ENCODE measurements at regions not wholly inside any gene's neighbourhood (a gene's known extent, or its start where the extent isn't known, plus 50 kb on each side); places are given as distances from the start of the nearest gene placed in this dataset.

DNA sequence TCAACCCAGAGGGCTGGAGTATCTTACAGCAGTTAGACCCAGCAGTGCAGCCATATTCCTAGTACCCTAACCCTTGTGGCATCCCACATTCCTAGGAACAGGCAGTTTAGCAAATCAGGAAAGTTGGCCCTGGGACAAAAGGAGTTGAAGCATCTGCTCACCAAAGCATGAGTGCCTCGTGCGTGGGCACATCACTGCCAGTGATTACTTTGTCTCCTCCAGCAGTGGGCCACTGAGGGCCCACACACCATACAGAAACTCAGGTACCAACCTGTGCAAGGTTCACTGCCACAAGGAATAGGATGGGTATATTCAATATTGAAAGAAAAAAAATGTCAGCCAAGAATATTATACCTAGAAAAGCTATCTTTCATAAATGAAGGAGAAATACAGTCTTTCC is 227.5 kb upstream of the CNTN5 start:
- DNase-seq, result no peak

DNA sequence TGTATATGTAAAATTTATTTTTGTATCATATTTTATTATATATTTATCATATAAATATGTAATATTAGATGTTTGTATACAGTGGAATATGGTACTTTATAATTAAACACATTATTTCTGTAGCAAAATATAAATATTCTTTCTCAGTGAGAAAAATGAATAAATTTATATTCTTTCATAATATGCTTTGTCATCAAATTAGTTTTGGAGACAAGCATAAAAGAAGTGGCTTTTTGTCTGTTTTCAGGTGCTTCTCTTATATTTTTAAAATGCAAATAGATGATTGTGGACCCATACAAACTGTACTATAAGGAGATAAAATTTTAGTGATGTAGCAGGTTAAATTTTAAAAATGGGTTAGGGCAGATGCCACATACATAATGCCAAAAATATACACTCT is 222.4 kb upstream of the CNTN5 start:
- no peak for DNase-seq

DNA sequence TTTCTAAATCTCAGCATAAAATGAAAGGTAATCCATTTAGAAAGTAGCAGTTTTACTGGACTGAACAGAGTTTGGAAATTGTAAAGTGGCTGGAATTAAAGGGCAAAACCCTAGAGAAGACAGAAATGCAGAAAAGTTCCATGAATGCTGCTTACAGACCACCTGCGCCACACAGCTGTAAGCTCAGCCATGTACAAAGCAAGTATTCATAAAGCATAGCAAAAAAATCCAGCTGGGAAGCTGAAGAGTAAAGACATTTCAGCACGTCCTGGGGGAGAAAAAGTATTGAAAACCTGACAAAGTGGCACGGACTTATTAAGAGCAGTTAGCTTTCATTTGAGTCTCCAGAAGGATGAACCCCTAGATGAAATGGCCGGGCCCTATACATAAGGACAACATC is 220.1 kb upstream of the CNTN5 start:
- no peak for DNase-seq

DNA sequence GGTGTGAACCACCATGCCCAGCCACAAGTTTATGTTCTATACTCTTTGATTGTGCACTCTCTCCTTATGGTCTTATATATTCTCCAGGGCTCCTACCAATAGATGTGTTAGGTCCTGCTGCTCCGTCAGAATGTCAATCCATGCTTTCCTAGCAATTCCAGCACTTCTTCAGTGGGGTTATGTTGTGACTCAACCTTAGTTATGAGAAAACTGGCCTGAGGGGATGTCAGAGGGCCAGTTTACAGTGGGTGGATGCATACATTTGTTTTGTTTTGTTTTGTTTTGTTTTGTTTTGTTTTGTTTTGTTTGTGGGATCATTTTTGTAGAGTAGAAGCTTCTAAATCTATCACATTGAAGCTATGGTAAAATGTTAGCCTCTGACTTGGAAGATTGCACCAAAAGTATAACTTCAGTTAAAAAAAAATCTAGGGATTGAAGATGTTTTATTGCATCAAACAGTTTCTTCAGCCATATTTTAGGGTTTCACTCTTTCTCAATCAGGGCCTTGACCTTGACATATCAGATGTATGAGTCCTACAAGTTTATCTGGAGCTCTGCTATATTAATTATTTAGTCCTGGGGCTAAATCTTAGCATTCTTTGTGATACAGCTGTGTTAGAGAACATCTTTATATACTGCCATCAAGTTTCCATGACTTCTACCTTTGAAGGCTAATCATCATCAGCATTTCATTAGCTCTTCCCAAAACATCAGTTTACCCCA is 191.6 kb upstream of the CNTN5 start:
- no peak for DNase-seq

DNA sequence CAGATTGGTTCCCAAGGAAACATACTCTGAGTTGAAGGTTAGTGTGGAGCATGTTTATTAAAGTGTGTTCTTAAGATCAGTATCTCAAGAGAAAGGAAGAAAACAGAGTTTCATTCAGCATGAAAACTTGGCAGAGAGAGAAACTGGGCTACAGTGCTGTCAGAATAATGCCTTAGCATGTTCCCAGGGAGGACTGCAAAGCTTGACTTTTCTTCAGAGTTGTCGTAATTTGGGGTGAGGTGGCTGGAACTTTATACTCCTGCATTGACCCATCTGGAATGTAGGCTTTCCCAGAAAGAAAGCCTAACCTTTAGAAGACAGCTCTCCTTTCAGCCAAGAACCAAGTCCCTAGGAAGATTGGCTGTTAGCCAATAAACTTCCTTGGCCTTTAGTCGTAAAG is 190.8 kb upstream of the CNTN5 start:
- DNase-seq, result no peak

DNA sequence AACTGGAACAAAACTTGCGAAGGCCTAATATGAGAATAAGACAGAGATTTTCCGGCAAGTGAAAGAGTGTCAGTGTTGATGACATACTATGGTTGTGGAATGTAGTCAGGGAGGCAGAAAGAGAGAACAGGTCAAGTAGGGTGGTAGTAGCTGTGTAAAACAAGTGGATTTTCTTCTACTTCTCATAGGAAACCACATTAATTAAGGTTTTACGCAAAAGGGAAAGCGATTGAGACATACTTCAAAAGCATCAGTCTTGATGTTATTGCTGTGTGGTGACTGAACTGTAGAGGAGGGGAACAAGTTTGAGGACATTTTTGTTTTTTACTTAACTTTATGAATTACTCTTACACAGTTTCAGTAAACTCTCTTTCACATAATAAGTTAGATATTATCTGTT is 186.0 kb upstream of the CNTN5 start:
- no peak for DNase-seq

DNA sequence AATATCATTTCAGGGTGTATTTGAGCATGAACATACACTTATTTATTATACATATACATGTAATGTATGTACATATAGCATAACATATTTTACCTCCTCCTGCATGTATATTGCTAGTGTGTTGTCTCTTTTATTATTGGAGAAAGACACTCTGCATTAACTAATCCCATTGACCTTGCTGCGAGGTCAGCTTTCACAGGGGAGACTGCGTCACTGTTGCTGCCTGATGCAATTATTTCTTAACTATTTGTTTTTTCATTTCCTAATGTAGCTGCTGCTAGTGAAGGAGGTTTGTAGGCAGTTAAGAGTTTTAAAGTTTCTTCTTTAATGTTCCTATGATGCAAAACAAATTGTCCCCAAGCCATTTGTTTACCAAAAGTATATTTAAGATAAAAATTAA is 185.4 kb upstream of the CNTN5 start:
- no peak for DNase-seq

DNA sequence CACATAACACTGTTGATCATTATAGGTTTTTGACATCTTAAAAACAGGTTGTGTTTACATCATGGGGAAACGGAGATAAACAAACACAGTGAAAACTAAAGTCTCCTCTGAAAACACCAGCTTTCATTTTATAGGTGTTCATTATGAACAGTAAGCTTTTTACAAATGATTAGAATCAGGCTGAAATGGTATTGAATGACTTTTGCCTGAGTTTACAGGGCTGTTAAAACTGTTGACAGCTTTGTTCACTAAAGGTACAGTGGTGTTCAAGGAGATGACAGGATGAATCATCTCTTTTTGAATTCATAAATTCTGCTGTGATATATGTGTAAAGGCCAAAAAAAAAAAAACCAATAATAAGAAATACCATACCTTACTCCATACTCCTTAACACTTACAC is 184.6 kb upstream of the CNTN5 start:
- DNase-seq, result no peak

DNA sequence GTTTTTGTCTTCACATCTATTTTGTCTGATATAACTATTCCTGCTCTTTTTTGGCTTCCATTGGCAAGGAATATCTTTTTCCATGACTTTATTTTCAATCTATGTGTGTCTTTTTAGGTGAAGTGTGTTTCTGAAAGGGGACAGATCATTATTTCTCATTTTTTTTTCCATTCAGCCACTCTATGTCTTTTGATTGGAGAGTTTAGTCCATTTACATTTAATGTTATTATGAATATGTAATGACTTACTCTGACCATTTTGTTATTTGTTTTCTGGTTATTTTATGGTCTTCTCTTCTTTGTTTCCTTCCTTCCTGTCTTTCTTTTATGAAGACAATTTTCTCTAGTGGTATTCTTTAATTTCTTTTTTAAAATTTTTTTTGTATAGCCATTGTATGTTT is 178.6 kb upstream of the CNTN5 start:
- no peak for DNase-seq

DNA sequence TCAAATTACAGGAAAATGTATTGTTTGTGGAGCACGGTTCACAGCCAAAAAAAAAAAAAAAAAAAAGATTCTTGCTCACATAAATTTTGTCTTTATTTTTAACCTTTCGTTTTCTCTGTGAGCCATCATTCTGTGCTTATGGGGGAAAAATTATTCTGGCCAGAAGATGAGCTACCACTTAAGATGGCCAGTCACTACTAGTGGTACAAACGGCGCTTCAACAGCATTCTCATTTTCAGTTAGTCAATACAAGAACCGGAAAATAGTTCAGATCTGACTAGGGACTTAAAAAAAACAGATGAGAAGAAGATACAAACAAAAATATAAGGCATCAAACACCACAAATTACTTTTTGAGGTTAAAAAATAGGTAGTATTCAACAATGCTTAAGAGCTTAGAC is 158.6 kb upstream of the CNTN5 start:
- no peak for DNase-seq

DNA sequence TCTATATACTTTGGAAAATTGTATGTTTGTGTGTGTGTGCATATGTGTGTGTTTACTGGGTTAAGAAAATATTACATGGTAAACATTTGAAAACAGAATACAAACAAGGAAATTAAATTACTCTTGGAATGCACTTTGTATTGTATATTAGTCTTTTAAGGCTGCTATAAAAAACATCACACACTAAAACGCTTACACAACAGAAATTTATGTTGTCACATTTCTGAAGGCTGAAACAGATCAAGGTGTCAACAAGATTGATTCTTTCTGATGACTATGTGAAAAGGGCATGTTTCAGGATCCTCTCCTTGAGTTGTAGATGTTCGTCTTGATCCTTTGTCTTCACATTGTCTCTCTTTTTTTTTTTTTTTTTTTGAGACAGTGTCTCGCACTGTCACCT is 149.1 kb upstream of the CNTN5 start:
- no peak for DNase-seq

DNA sequence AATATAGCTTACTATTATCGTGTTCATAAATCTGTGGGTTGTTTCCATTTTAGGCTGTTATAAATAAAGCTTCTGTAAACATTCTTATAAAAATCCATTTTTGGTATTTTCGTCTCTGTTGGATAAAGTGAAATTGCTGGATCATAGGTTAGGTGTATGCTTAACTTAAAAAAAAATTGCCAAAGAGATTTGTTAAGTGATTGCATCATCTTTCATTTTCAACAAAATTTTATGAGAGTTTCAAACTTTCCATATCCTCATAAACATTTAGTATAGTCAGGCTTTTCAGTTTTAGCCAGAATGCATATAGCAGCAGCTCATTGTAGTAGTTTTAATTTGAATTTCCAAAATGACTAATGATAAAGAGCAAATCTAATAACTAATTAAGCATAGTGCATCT is 146.7 kb upstream of the CNTN5 start:
- no peak for DNase-seq

DNA sequence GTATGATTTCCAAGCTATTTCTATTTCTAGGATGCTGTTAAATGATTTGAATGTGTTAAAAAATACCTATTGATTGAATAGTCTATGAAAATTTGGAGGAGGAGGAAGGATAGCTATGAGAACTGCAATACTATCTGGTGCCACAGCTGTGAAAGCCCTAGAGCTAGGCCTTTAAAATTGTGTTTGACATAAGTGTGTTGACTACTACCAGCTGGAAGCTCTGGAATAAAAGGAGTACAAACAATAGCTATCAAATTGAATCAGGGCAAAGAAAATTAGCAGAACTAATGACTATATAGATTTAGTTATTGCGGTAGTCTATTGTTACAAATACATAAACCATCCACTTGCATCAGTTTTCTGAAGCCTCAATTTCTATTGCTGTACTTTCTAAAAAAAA is 124.8 kb upstream of the CNTN5 start:
- no peak for DNase-seq

DNA sequence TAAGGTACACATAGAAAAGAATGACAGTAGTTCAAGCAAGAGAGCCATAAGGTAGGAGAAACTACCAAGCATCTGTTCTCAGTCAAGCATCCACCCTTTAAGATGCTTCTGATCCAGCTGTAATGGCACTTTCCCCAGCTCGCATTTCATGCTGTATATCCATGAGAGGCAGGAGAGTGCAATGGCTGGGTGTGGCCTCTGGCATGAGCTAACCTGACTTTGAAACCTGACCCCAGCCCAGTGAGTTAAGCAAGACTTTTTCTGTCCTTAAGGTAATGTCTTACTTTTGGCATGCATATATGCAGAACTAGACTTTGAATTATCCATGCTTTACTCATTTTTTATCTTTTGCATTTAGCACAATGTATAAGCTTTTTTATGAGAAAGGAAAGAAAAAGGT is 79.8 kb upstream of the CNTN5 start:
- no peak for DNase-seq

DNA sequence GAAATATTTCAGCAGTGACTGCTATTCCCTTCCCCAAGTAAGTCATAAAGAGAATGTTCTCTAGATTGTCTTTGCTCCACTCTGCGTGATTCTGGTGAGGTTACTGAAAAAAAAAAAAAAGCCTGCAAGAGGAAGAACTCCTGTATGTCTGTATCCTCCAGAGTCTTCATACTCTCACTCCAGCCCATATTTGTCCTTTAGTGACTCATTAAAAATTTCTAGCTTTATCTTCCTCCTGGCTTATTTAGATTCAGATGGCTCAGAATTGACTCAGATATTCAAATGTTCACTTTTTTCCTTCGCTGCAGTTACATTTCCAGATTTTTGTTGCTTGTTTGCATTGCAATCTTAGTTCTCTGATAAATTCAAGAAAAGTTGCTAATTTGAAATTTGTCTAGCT is 76.3 kb upstream of the CNTN5 start:
- DNase-seq, result no peak

DNA sequence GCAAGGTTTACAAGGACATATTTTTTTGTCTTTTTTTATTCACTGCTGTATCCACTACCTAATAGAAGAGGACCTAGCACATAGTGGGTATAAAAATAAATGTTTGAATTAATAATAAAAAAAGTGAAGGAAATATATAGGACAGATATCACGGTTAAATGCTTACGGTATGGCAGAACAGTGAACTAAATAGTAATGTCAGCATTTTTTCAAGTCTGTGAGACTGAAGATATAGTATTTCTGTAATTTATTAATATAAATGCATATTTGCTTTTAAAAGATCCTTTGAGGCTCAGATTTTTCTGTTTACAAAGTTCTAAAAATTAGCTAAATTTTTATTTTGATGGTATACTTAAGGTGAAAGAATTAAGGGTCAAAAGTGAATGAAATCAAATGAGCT is 68.6 kb upstream of the CNTN5 start:
- no peak for DNase-seq

DNA sequence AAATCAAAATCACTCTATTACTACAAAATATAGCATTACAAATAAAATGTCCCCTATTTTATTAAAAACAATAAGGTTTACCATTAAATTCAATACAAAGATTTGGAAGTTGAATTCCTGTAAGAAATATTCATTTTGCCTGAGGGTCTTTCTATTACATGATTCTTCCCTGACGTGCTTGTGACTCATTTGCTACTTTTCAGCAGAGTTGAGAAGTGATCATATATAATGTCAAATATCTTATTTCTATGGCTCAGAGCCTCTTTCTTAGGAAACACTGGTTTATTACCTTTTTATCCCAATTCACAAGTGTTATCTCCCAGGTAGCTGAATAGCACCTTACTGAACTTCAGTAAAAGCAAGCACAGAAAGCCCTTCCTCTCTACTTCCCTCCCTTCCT is 65.2 kb upstream of the CNTN5 start:
- no peak for DNase-seq

DNA sequence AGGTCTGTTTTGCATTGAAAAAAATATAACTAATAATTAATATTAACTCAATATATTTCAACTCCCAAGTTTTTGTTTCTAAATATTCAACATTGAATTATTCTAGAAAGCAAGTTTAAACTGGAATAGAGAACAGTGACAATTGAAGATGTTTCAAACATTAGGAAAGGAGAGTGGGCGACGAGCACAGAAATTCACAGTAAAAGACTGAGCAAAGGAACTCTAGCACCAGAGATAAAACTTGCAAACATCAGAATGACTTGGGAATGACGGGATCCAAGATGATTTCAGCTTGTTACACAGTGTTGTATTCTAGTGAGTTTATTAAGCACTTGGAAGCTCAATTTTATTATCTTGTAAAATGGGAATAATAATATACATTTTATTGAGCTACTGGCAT is 56.6 kb upstream of the CNTN5 start:
- no peak for DNase-seq

DNA sequence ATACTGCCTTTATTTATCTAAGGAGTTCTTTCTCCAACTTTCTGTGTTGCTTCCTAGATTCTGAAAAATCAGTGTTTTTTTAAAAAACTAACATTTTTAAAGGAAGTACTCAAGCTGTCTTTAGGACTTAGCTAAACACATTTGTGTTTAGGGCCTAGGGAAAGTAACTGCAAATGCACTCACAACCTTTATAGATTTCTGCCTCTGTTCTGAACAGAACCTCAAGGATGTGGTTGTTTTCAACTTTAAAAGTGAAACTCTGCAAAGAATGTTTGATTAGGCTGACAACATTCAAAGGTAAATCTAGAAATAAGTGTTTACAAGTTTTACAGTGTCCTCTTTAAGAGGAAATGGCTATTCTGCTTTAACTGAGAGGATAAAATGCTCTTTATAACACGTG is 55.4 kb upstream of the CNTN5 start:
- no peak for DNase-seq

DNA sequence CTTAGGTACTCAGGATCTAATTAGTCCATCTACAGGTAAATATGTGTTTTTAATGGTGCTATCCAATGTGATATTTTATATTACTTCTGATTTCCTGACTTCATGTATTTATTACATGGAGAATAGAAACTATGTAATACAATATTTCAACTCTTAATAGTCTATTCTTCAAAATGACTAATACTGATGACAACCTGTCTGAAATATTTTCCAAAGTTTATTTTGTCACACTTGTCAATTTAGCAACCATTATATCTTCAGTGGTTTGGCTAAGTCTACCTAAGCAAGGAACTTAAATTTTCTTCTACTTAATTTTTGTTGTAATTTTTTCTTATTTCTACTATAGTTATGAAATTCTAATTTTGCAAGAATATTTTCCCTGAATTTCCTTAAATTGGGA is 55.0 kb upstream of the CNTN5 start:
- DNase-seq, result no peak

DNA sequence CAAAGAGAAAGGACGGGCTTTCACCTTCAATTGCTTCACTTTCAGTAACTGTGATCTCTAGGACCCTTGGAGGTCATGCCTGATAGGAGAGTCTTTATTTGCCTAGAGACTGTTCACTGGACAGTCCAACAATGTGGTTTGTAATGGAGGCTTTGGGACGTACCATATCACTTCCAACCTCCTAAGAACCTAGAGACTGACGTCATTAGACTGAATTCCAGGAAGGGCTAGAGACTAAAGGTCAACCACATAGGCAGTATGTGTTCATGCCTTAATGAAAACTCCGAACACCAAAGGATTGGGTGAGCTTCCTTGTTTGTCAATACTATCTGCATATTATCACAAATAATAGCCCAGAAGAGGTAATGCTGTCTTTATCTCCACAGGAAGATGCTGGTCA is 53.7 kb upstream of the CNTN5 start:
- no peak for DNase-seq
